Right renal cortex interstitium (tissue), 3 donors: ENCODE measurements at regions not wholly inside any gene's neighbourhood (a gene's known extent, or its start where the extent isn't known, plus 50 kb on each side); places are given as distances from the start of the nearest gene placed in this dataset.
"Not testable (repeated sequence)": the region's sequence is repeated elsewhere in the genome, so short reads cannot be mapped to it uniquely, and the experiment has no call there.

Source experiments
- DNase-seq, 3 donors: peaks; one replicate each; pipeline ENCODE4 v3.0.0-alpha.2; 2013; ENCODE audit warnings: low read depth in 3 of 3, low spot score in 2 of 3

GRCh38 chr2:47653902-47654789 is 83.4 kb upstream of the KCNK12 start:
- peak in 1 of 3 donors; percentile 53 for DNase-seq

GRCh38 chr2:47653036-47653435 is 82.3 kb upstream of the KCNK12 start:
- DNase-seq = no peak

GRCh38 chr2:47652061-47652690 is 81.4 kb upstream of the KCNK12 start:
- no peak for DNase-seq

- no peak for DNase-seq
Observed at GRCh38 chr2:47651296-47651695, 80.5 kb upstream of the KCNK12 start.

GRCh38 chr2:47650001-47650535 is 79.3 kb upstream of the KCNK12 start:
- no peak for DNase-seq

GRCh38 chr2:47645246-47645645 is 74.5 kb upstream of the KCNK12 start:
- no peak for DNase-seq

GRCh38 chr2:47644351-47644750 is 73.6 kb upstream of the KCNK12 start:
- no peak for DNase-seq

GRCh38 chr2:47641366-47641765 is 70.6 kb upstream of the KCNK12 start:
- no peak for DNase-seq

- DNase-seq = no peak
Observed at GRCh38 chr2:47640356-47640755, 69.6 kb upstream of the KCNK12 start.

- no peak for DNase-seq
Observed at GRCh38 chr2:47639467-47639866, 68.7 kb upstream of the KCNK12 start.

- no peak for DNase-seq
Observed at GRCh38 chr2:47638430-47638829, 67.6 kb upstream of the KCNK12 start.

GRCh38 chr2:47636596-47637264 is 65.9 kb upstream of the KCNK12 start:
- no peak for DNase-seq

- no peak for DNase-seq
Observed at GRCh38 chr2:47636176-47636575, 65.4 kb upstream of the KCNK12 start.

- DNase-seq = no peak
Observed at GRCh38 chr2:47632754-47633153, 62.0 kb upstream of the KCNK12 start.

- no peak for DNase-seq
Observed at GRCh38 chr2:47631792-47632398, 61.1 kb upstream of the KCNK12 start.

- no peak for DNase-seq
Observed at GRCh38 chr2:47631306-47631705, 60.5 kb upstream of the KCNK12 start.

- no peak for DNase-seq
Observed at GRCh38 chr2:47629501-47630460, 59.0 kb upstream of the KCNK12 start.

- no peak for DNase-seq
Observed at GRCh38 chr2:47628904-47629303, 58.1 kb upstream of the KCNK12 start.

GRCh38 chr2:47626664-47627063 is 55.9 kb upstream of the KCNK12 start:
- DNase-seq = no peak

GRCh38 chr2:47623140-47623539 is 52.4 kb upstream of the KCNK12 start:
- not testable (repeated sequence) for DNase-seq
